Large intestine (tissue), 3 donors: ENCODE measurements at regions not wholly inside any gene's neighbourhood (a gene's known extent, or its start where the extent isn't known, plus 50 kb on each side); places are given as distances from the start of the nearest gene placed in this dataset.

Experiments used
- DNase-seq, 2 donors: peaks; one replicate each; pipeline versions ENCODE4 v3.0.0 to v3.0.0-alpha.2; 2013
- H3K27ac ChIP-seq: one replicate; pipeline ENCODE4 v1.5.1; 2013; ENCODE audit warnings: low read length
- H3K27me3 ChIP-seq: 2 replicates; pipeline ENCODE4 v1.6.1; 2013; ENCODE audit warnings: low read length; ENCODE audit not compliant: control insufficient read depth, insufficient read depth
- H3K36me3 ChIP-seq: 2 replicates; pipeline ENCODE4 v1.6.1; 2013; ENCODE audit warnings: low read length; ENCODE audit not compliant: control insufficient read depth, insufficient read depth
- H3K4me1 ChIP-seq: one replicate; pipeline ENCODE4 v1.6.1; 2013; ENCODE audit warnings: low read length; ENCODE audit not compliant: control insufficient read depth, insufficient read depth
- H3K4me3 ChIP-seq: one replicate; pipeline ENCODE4 v1.5.1; 2013; ENCODE audit warnings: low read length
- H3K9me3 ChIP-seq: one replicate; pipeline ENCODE4 v1.6.1; 2013; ENCODE audit warnings: mild to moderate bottlenecking, low read depth, low read length, moderate library complexity; ENCODE audit not compliant: control insufficient read depth
- WGBS: methylation state at CpG from one replicate; pipeline ENCODE4 v1.1.5; 2013; ENCODE audit warnings: low lambda C conversion rate; ENCODE audit not compliant: insufficient coverage; 5-methylcytosine and 5-hydroxymethylcytosine counted together

- H3K36me3 ChIP-seq, result no peaks in the 10 kb centered on the region
- peaks cover 10% of the 10 kb centered on the region for H3K27me3 ChIP-seq
- no peaks in the 10 kb centered on the region for H3K4me1 ChIP-seq
- DNase-seq, result no peak
- H3K9me3 ChIP-seq, result no peaks in the 10 kb centered on the region
- no CpG with 5 or more reads among the region's 9 CpGs for WGBS
- no peak overlapping the region for H3K27ac ChIP-seq
- no peak overlapping the region for H3K4me3 ChIP-seq
Measured at GRCh38 chr2:204223544-204223943, 287.0 kb downstream of the ICOS start.

DNA sequence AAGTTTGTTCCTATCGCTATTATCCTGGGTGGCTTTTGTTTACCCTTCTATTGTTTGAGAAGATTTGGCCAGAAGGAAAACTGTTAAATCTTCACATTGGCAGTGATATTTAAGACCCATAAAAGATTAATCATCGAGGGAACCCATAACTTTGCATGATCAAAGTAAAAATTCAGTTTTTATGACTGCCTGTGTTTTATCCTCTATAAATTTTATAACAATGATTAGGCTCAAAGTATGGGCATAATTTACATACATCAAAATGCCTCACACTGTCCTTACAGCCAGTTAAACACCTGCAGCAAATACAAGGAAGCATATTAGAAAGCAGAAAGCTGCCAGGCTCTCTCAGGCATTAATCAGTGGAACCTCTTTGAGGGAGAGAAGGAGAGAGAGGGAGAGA, 289.1 kb downstream of the ICOS start:
- WGBS, result 50% methylated on average over 1 of the region's 2 CpGs
- DNase-seq, result no peak
- H3K27ac ChIP-seq, result no peak overlapping the region
- no peak overlapping the region for H3K4me3 ChIP-seq
- H3K27me3 ChIP-seq, result peaks cover 10% of the 10 kb centered on the region
- no peaks in the 10 kb centered on the region for H3K36me3 ChIP-seq
- no peaks in the 10 kb centered on the region for H3K4me1 ChIP-seq
- no peaks in the 10 kb centered on the region for H3K9me3 ChIP-seq

DNA sequence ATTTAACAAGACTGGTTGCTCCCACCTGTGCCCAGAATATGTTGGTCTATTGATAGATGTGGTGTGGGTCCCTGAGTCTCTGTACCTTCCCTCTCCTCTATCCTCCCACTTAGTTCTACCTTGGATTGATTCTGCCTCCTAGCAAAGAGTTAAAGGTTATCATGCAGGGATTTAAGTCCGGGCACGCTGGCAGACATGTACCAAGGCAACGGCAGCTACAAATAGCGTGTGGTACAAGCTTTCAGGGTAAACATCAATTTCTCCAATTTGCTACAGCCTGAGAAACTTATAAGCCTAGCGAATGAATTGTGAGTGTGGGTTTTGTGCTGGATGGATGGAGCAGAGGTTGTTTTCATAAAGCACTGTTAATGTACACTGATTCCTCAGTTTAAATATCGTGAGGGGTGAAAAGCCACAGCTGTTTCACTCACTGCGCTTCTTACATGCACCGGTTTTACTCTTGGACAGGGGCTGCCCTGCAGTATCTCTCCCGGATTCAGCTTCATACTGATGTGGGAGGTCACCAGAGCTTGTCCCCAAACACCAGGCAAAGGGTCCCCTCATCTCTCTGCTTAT, 289.8 kb downstream of the ICOS start:
- peak in 1 of 2 donors; percentile 6 for DNase-seq
- H3K4me3 ChIP-seq, result no peak overlapping the region
- peaks cover 10% of the 10 kb centered on the region for H3K27me3 ChIP-seq
- no peaks in the 10 kb centered on the region for H3K36me3 ChIP-seq
- WGBS, result no CpG with 5 or more reads among the region's 9 CpGs
- H3K4me1 ChIP-seq, result no peaks in the 10 kb centered on the region
- H3K27ac ChIP-seq, result no peak overlapping the region
- H3K9me3 ChIP-seq, result no peaks in the 10 kb centered on the region

GRCh38 chr2:204228169-204228886, 291.8 kb downstream of the ICOS start:
- peak in 1 of 2 donors; percentile 4 for DNase-seq
- H3K27me3 ChIP-seq, result peaks cover 12% of the 10 kb centered on the region
- H3K4me1 ChIP-seq, result no peaks in the 10 kb centered on the region
- no peak overlapping the region for H3K27ac ChIP-seq
- WGBS, result 89% methylated on average over 5 of the region's 8 CpGs
- no peaks in the 10 kb centered on the region for H3K9me3 ChIP-seq
- no peak overlapping the region for H3K4me3 ChIP-seq
- H3K36me3 ChIP-seq, result no peaks in the 10 kb centered on the region

DNA sequence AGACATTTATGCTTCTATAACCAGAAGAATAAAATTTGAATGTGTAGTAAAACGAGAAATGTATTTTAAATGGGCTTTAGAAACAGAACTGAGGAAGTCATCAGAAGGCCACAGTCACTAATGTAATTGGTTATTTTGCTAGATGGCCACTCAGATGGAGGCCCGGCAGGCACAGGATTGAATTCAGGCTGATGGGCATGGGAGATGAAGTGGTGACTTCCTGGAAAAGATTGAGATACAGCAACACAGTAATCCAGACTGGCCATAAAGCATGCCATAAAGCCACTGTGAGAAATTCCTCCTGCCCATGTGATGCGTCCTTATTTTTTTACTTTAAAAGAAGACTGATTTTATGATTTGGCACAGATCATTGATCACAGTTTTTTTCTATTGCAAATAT, 297.7 kb downstream of the ICOS start:
- DNase-seq, result no peak
- no peaks in the 10 kb centered on the region for H3K4me1 ChIP-seq
- H3K36me3 ChIP-seq, result no peaks in the 10 kb centered on the region
- H3K27me3 ChIP-seq, result peaks cover 2% of the 10 kb centered on the region
- no peaks in the 10 kb centered on the region for H3K9me3 ChIP-seq
- H3K4me3 ChIP-seq, result no peak overlapping the region
- WGBS, result 100% methylated on average over 1 of the region's 3 CpGs
- H3K27ac ChIP-seq, result no peak overlapping the region

- no peaks in the 10 kb centered on the region for H3K36me3 ChIP-seq
- peaks cover 2% of the 10 kb centered on the region for H3K27me3 ChIP-seq
- no peak overlapping the region for H3K27ac ChIP-seq
- no peak for DNase-seq
- H3K4me3 ChIP-seq, result no peak overlapping the region
- no peaks in the 10 kb centered on the region for H3K4me1 ChIP-seq
- H3K9me3 ChIP-seq, result no peaks in the 10 kb centered on the region
- WGBS, result no CpG with 5 or more reads among the region's 4 CpGs
Measured at GRCh38 chr2:204234879-204235278, 298.3 kb downstream of the ICOS start.

GRCh38 chr2:204237416-204237815, 300.9 kb downstream of the ICOS start:
- Histone ChIP-seq H3K4me3 (no peak overlapping the region), H3K4me1 (no peaks in the 10 kb centered on the region), H3K36me3 (no peaks in the 10 kb centered on the region), H3K27me3 (no peaks in the 10 kb centered on the region), H3K9me3 (no peaks in the 10 kb centered on the region), H3K27ac (no peak overlapping the region)
- DNase-seq, result no peak
- no CpG with 5 or more reads among the region's 4 CpGs for WGBS

DNA sequence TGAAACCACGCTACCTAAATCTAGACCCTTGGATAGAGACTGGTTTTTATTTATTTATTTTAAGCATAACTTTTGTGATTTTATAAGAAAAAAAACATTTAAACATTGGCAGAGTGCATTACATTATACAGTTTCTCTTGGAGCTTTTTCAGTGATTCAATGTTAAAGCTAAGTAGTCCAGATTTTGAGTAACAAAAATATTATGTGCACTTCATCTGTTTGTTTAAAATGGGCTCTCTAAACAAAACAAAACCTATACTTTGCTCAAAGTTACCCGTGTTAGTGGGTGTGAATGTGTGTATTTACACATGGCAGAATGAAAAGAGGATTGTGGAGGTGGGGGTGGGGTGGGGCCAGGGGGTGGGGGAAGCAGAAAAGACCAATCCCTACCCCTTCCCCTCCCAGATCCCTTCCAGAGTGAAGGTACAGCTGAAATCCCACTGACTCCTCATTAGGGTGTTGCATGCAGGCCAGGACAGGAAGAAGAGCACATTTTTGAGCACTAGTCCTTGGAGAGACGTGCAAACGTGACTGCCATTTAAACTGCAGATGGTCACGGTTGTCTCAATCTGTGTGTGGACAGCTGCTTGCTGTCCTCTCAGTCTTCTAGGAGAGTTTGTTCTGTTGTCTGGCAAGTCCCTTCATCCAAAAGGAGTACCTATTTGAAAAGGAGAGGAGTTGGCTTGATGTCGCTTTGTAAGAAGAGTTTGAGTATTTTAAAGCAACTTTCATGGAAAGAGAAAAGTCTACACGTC, 303.0 kb downstream of the ICOS start:
- DNase-seq, result no peak
- no peak overlapping the region for H3K4me3 ChIP-seq
- no peak overlapping the region for H3K27ac ChIP-seq
- H3K27me3 ChIP-seq, result no peaks in the 10 kb centered on the region
- H3K36me3 ChIP-seq, result no peaks in the 10 kb centered on the region
- WGBS, result 95% methylated on average over 3 of the region's 7 CpGs
- no peaks in the 10 kb centered on the region for H3K9me3 ChIP-seq
- no peaks in the 10 kb centered on the region for H3K4me1 ChIP-seq

DNA sequence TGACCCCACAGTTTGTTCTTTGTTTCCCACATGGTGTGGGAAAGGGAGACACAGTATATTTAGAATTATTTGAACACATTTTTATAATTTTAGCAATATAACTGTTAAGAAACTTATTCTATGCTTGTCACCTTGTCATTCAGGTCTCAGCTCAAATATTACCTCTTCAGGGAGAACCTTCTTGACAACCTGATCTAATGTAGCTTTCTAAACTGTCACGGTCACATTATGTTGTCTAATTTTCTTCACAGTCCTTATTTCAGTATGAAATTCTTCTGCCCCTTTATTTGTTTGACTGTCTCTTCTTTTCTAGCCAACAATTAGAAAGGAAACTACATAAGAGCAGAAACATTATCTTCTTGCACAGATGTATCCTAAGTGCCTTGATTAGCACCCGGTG, 304.3 kb upstream of the PARD3B start:
- H3K27ac ChIP-seq, result no peak overlapping the region
- H3K36me3 ChIP-seq, result no peaks in the 10 kb centered on the region
- no peaks in the 10 kb centered on the region for H3K9me3 ChIP-seq
- DNase-seq, result no peak
- 100% methylated on average over 1 of the region's 2 CpGs for WGBS
- no peak overlapping the region for H3K4me3 ChIP-seq
- no peaks in the 10 kb centered on the region for H3K27me3 ChIP-seq
- no peaks in the 10 kb centered on the region for H3K4me1 ChIP-seq

DNA sequence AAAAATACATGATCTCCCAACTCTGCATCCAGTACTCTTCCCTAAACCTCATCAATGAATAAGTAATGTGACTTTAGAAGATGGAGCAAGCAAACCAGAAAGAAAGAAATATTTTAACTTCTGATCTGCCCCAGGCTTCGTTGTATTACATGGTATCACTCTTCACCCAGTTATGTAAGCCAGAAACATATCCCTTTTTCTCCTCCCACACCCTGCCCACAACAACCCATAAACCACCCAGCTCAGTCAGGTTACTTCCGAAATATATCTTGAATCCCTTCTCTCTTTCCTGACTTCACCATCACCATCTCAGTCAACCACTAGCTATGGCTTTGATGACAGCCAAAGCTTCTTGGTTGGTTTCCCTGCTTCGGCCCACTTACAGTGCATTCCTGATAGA, 295.8 kb upstream of the PARD3B start:
- Histone ChIP-seq H3K9me3 (no peaks in the 10 kb centered on the region), H3K27ac (no peak overlapping the region), H3K36me3 (no peaks in the 10 kb centered on the region), H3K27me3 (no peaks in the 10 kb centered on the region), H3K4me3 (no peak overlapping the region), H3K4me1 (no peaks in the 10 kb centered on the region)
- no peak for DNase-seq
- WGBS, result 91% methylated on average over 1 of the region's 3 CpGs
